Activated CD4-positive, alpha-beta T cell treated with anti-CD3 and anti-CD28 coated beads for 36 hours (primary cell): ENCODE measurements at regions not wholly inside any gene's neighbourhood (a gene's known extent, or its start where the extent isn't known, plus 50 kb on each side); places are given as distances from the start of the nearest gene placed in this dataset.

Source experiments
- ATAC-seq: fragments of 200-7000 bp; cut with Tn5 transposase; one replicate; pipeline ENCODE4 v1.10.0; 2021; ENCODE audit warnings: mild to moderate bottlenecking, moderate library complexity
- CTCF ChIA-PET: fragments of 350-600 bp; sonication (Branson Sonifier 250); formaldehyde crosslinking; loops from one replicate; lab custom pipeline; 2021; ENCODE audit warnings: antibody characterized with exemption; lab: Charles Lee
- POLR2A ChIA-PET: fragments of 350-600 bp; sonication (Branson Sonifier 250); formaldehyde crosslinking; loops from one replicate; lab custom pipeline; 2021; ENCODE audit warnings: antibody characterized with exemption, inconsistent platforms; lab: Charles Lee
- DNase-seq: peaks from one replicate; pipeline ENCODE4 v3.0.0-alpha.2; 2020
- H3K27ac Mint-ChIP-seq: one replicate; pipeline ENCODE4 v1.8.0; 2021; ENCODE audit warnings: mixed read lengths
- H3K27me3 Mint-ChIP-seq: one replicate; pipeline ENCODE4 v1.8.0; 2021; ENCODE audit warnings: mixed read lengths
- H3K36me3 Mint-ChIP-seq: one replicate; pipeline ENCODE4 v1.8.0; 2021; ENCODE audit warnings: low read depth, mixed read lengths
- H3K4me1 Mint-ChIP-seq: one replicate; pipeline ENCODE4 v1.8.0; 2021; ENCODE audit warnings: mixed read lengths
- H3K4me3 Mint-ChIP-seq: one replicate; pipeline ENCODE4 v1.8.0; 2021; ENCODE audit warnings: mild to moderate bottlenecking, moderate library complexity, mixed read lengths
- H3K9me3 Mint-ChIP-seq: one replicate; pipeline ENCODE4 v1.8.0; 2021; ENCODE audit warnings: low read depth, mixed read lengths
- intact Hi-C, 2 experiments: fragments of 100-400 bp; cut with DNase I in 1 of 2; cut with micrococcal nuclease in 1 of 2; formaldehyde crosslinking; loops; one replicate each; pipeline versions ENCODE4 v1.14.2 to v1.15.1; 2022 to 2024; cut with DNase I, micrococcal nuclease

DNA sequence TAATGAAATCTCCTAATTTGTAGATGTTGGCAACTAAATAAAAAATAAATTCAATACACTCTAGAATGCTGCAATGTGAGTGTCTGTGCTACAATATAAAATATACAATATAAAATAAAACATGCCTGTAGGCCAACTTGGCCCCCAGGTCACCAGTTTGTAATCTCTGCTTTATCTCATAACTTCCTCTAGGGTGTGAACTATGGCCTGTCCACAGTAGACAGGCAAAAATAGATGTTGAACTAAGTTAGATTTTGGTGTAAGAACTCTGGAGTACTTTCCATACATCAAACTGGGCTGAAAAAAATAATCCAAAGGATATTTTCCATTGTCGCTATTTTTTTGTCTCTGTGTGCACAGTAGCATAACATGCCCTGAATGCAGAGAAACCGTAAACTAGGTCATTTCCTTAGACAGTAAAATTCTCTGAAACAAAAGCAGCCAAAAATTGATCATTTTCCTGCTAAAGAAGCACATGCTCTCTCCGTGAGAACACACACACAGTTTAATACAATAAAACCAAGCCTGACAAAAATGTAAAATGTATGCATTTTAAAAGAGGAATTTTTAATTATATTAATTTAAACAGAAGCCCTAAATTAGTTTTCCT, 98.5 kb upstream of the ZFP64 start:
- DNase-seq: no peak
- no peaks in the 10 kb centered on the region for H3K36me3 Mint-ChIP-seq
- H3K4me1 Mint-ChIP-seq: peaks cover 4% of the 10 kb centered on the region
- H3K9me3 Mint-ChIP-seq: peaks cover 2% of the 10 kb centered on the region
- intact Hi-C loops: no loop called here
- no peak for ATAC-seq
- no peak overlapping the region for H3K4me3 Mint-ChIP-seq
- ChIA-PET CTCF (interaction anchor here (1.0 kb wide), 1 partner anchor 11 kb away, joined by 4 read pairs; no protein-coding TSS in a partner anchor), POLR2A (interaction anchor here (0.5 kb wide), 1 partner anchor 35 kb away, joined by 4 read pairs; no protein-coding TSS in a partner anchor)
- peaks cover 4% of the 10 kb centered on the region for H3K27me3 Mint-ChIP-seq
- no peak overlapping the region for H3K27ac Mint-ChIP-seq

DNA sequence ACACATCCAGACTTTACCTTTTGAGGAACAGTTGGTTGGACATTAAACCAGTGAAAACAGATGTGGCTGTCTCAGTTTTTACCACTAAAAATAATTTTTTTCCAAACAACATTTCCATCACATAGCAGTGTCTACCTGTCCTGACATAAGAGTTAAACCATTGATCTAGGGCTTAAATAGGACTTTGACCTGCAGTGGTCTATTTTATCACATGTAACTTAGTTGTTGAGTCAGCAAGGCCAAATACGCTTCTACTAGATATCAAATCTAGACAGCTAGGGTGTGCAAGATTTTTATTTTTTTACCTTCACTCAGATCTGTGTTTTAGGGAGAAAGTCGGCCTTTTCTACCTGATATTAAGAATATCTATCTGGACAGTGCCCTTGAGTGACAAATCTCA, 88.8 kb upstream of the ZFP64 start:
- ChIA-PET CTCF (interaction anchor here (0.5 to 0.9 kb wide), 4 partner anchors 8 to 376 kb away, joined by 3 to 4 read pairs (median 4); no protein-coding TSS in a partner anchor), POLR2A (no interaction called here)
- DNase-seq (no peak), ATAC-seq (no peak)
- Mint-ChIP-seq H3K9me3 (no peaks in the 10 kb centered on the region), H3K27ac (no peak overlapping the region), H3K27me3 (peaks cover 6% of the 10 kb centered on the region), H3K36me3 (no peaks in the 10 kb centered on the region), H3K4me1 (no peaks in the 10 kb centered on the region), H3K4me3 (no peak overlapping the region)
- intact Hi-C loops: no loop called here

DNA sequence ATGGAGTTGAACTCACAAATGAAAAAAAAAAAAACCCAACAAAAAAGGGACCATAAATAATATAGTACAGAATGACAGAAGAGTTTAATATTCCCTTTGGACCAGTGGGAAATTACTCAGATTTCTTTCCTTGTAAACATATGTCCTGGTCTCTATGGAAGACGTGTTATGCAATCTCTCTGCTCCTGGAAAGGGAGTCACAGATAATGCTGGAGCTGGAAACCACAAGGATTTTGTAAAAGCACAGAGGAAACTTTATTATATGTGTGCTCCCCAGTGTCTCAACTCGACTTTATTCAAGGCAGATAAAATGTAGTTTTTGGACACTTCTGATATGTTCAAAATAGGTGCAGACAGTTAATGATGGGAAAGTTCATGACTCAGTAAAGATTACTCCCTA, 88.1 kb upstream of the ZFP64 start:
- Mint-ChIP-seq H3K27ac (no peak overlapping the region), H3K36me3 (no peaks in the 10 kb centered on the region), H3K4me3 (no peak overlapping the region), H3K27me3 (peaks cover 6% of the 10 kb centered on the region), H3K4me1 (no peaks in the 10 kb centered on the region), H3K9me3 (no peaks in the 10 kb centered on the region)
- POLR2A ChIA-PET: interaction anchor here (0.6 kb wide), 1 partner anchor 431 kb away, joined by 3 read pairs; no protein-coding TSS in a partner anchor
- intact Hi-C loops: no loop called here
- DNase-seq (no peak), ATAC-seq (no peak)
- CTCF ChIA-PET: interaction anchor here (0.9 kb wide), 1 partner anchor 9 kb away, joined by 4 read pairs; no protein-coding TSS in a partner anchor

DNA sequence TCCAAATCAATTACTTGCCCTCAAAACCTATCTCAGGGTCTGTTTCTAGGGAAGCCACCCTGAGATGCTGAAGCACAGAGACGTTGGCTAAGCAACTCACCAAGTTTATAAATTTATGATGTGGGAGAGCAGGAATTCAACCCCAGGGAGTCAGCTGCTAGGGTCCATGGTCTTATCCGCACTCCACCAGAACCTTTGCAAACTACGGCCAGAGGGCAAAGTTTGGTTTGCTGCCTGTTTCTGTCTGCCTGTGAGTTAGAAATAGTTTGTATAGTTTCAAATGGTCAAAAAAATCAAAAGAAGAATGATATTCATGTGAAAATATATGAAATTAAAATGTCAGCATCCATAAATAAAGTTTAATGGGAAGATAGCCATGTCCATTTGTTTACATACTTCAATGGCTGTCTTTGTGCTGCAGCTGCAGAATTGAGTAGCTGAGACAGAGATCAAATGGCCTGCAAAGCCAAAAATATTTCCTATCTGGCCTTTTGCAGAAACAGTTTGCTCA, 83.7 kb upstream of the ZFP64 start:
- Mint-ChIP-seq H3K9me3 (no peaks in the 10 kb centered on the region), H3K27ac (no peak overlapping the region), H3K4me1 (no peaks in the 10 kb centered on the region), H3K27me3 (peaks cover 3% of the 10 kb centered on the region), H3K36me3 (no peaks in the 10 kb centered on the region), H3K4me3 (no peak overlapping the region)
- ATAC-seq: no peak
- intact Hi-C loops: no loop called here
- DNase-seq: no peak
- CTCF ChIA-PET: interaction anchor here (0.7 to 1.2 kb wide), 2 partner anchors 37 to 38 kb away, joined by 3 to 4 read pairs; no protein-coding TSS in a partner anchor
- POLR2A ChIA-PET: no interaction called here

DNA sequence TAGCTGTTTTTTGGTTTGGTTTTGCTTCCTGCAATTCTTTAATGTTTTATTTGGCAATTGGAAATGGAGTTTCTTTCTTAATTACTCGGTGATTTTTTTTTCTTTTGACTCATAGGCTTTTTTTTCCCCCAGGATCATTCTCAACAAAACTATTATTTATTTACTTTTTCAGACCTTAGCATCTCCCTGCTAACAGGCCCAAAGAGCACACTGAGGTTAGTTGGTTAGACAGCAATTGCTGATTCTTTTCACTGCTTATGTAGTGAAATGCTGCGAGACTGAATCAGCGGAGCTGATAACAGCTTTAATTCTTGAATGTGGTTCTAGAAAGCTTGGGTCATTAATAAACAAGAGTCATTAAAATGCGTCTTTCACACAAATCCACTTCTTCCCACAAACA, 79.1 kb upstream of the ZFP64 start:
- Mint-ChIP-seq H3K9me3 (no peaks in the 10 kb centered on the region), H3K4me3 (no peak overlapping the region), H3K4me1 (no peaks in the 10 kb centered on the region), H3K36me3 (no peaks in the 10 kb centered on the region), H3K27ac (no peak overlapping the region), H3K27me3 (peaks cover 5% of the 10 kb centered on the region)
- ChIA-PET CTCF (interaction anchor here (0.7 to 1.1 kb wide), 3 partner anchors 10 to 78 kb away, joined by 3 read pairs; no protein-coding TSS in a partner anchor), POLR2A (no interaction called here)
- intact Hi-C loops: no loop called here
- DNase-seq: no peak
- ATAC-seq: no peak

DNA sequence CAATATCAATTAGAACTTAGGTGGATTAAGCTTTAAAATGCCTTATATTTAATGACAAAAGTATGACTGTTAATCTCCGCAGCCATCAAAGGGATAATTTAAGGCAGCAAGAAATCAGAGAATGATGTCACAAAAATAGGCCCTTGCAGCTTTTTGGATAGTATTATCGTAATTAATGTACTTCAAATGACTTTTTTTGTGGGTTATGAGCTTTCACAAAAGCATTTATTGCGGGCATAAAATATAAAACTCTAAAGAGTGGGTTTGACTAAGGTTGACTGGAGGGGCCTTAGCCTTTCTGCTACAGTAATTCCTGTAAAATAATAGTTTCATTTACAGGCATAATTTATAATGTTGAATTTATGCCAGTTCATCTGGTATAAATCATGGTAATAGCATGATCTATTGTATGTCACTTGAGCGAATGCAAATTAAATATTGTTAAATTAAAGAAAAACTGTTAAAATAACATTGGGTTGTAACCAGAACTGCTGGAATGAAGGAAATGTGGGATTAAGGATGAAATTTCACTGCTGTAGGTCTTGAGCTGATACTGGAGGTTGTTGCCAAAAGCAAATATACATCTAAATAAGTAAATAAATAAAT, 78.5 kb upstream of the ZFP64 start:
- intact Hi-C loops: no loop called here
- ChIA-PET POLR2A (no interaction called here), CTCF (interaction anchor here (0.6 to 1.1 kb wide), 4 partner anchors 10 to 312 kb away, joined by 3 read pairs; no protein-coding TSS in a partner anchor)
- Mint-ChIP-seq H3K27ac (no peak overlapping the region), H3K4me3 (no peak overlapping the region), H3K36me3 (no peaks in the 10 kb centered on the region), H3K9me3 (no peaks in the 10 kb centered on the region), H3K27me3 (peaks cover 10% of the 10 kb centered on the region), H3K4me1 (no peaks in the 10 kb centered on the region)
- DNase-seq (no peak), ATAC-seq (no peak)

DNA sequence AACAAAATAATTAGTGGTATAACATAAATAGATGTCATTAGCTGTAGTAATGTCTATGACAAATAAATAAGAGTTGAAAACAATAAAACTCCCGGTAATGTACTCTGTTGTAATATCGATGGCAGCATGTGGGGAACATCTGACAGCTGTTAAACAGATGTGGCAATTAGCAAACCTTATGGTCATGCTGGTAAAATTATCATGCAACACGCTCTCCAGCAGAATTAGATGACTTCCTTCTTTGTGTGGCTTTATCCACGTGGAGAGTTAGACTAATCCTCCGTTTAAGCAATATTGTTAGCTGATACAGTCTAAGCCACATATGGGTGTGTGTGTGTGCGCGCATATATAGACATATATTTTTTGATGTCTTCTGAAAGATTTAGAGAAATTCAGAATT, 77.7 kb upstream of the ZFP64 start:
- intact Hi-C loops: no loop called here

DNA sequence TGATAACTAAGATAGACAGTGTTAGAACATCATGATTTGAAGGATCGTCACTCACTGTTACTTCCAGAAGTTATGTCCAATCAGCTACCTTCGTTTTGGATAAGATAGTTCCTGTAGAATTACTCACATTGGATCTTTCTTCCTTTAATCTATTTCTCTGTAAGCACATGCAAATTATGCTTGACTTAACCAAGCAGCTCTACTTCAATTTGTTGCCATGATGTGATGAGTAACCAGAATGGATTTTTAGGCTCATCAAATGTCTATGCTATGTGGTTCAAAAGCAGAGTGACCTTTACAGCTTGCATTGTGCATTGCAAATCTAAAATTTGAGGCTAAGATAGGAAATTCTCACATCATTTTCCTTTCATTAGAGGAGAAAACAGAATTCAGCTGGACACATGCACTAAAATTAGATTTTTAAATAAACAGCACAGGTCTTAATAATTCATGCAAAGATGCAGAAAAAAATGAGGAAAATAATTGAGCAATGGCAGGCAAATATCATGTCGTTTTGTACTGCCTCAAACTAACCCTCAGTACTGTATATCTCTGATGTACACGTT, 76.7 kb upstream of the ZFP64 start:
- POLR2A ChIA-PET: no interaction called here
- CTCF ChIA-PET: interaction anchor here (0.8 kb wide), 1 partner anchor 44 kb away, joined by 3 read pairs; no protein-coding TSS in a partner anchor
- Mint-ChIP-seq H3K9me3 (no peaks in the 10 kb centered on the region), H3K4me3 (no peak overlapping the region), H3K27ac (no peak overlapping the region), H3K27me3 (peaks cover 15% of the 10 kb centered on the region), H3K4me1 (no peaks in the 10 kb centered on the region), H3K36me3 (no peaks in the 10 kb centered on the region)
- ATAC-seq (no peak), DNase-seq (no peak)
- intact Hi-C loops: no loop called here

More for the DNA sequence above, 77.7 kb upstream of the ZFP64 start:
- no peaks in the 10 kb centered on the region for H3K36me3 Mint-ChIP-seq
- no peak for DNase-seq
- peaks cover 12% of the 10 kb centered on the region for H3K27me3 Mint-ChIP-seq
- H3K4me3 Mint-ChIP-seq: no peak overlapping the region
- no peak overlapping the region for H3K27ac Mint-ChIP-seq
- ATAC-seq: no peak
- CTCF ChIA-PET: interaction anchor here (0.6 to 1.1 kb wide), 2 partner anchors 9 to 313 kb away, joined by 3 read pairs; no protein-coding TSS in a partner anchor
- no peaks in the 10 kb centered on the region for H3K4me1 Mint-ChIP-seq
- POLR2A ChIA-PET: no interaction called here
- no peaks in the 10 kb centered on the region for H3K9me3 Mint-ChIP-seq

DNA sequence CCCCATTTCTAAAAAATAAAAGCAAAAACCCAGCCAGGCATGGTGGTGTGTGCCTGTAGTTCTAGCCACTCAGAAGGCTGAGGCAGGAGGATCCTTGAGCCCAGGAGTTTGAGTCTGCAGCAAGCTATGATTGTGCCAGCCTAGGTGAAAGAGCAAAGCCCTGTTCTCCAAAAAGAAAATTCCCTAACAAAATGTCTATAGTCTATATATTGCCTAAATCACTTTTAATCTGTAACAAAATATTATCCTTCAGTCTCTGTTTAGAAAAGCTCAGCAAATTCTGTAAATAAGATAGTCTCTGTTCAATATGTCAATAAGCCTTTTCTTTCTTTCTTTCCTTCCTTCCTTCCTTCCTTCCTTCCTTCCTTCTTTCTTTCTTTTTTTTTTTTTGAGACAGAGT, 75.8 kb upstream of the ZFP64 start:
- Mint-ChIP-seq H3K27ac (no peak overlapping the region), H3K4me1 (no peaks in the 10 kb centered on the region), H3K27me3 (peaks cover 18% of the 10 kb centered on the region), H3K36me3 (no peaks in the 10 kb centered on the region), H3K4me3 (no peak overlapping the region), H3K9me3 (no peaks in the 10 kb centered on the region)
- no peak for ATAC-seq
- CTCF ChIA-PET: interaction anchor here (1.1 kb wide), 1 partner anchor 76 kb away, joined by 3 read pairs; the partner anchor contains the start of gene ZFP64
- DNase-seq: no peak
- POLR2A ChIA-PET: no interaction called here
- intact Hi-C loops: no loop called here

DNA sequence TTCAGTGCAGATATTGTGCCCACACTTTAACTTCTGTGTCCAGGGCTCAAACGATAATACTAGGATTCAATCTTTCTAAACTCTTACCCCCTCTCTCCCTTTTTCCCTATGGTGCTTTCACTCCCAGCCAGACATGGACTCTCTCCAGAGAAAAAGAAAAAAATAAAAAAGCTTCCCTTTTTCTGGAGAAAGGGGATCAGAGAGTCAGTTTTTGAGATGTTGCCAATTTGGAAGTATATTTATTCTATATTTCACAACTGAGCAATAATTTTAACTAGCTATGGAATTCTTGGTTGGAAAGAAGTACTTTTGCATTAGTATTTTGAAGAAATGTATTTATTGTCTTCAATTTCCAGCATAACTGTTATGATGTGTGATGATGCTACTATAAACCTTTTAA, 72.2 kb upstream of the ZFP64 start:
- intact Hi-C loops: no loop called here
- ATAC-seq (no peak), DNase-seq (no peak)
- no peak overlapping the region for H3K27ac Mint-ChIP-seq
- POLR2A ChIA-PET: no interaction called here
- H3K36me3 Mint-ChIP-seq: no peaks in the 10 kb centered on the region
- peaks cover 16% of the 10 kb centered on the region for H3K27me3 Mint-ChIP-seq
- H3K4me3 Mint-ChIP-seq: no peak overlapping the region
- no peaks in the 10 kb centered on the region for H3K4me1 Mint-ChIP-seq
- CTCF ChIA-PET: interaction anchor here (0.6 to 0.7 kb wide), 3 partner anchors 16 to 1104 kb away, joined by 3 read pairs; no protein-coding TSS in a partner anchor
- H3K9me3 Mint-ChIP-seq: peaks cover under 1% of the 10 kb centered on the region

DNA sequence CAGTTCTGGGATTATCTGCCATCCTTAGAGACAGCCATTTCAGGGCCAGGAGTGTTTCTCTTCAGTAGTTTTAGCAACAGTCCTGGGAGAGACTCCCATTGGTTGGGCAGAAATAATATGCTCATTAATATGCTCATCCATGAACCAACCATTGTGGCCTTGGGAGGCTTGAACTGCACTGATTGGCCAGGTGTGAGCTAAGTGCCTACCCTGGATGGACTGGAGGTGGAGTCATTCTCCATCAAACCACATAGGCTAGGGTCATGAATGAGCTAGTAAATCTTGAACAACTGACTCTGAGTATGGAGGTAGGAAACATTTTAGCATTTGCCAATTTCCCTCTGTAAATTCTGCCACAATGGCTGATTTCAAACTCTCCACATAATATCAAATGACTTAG, 70.2 kb upstream of the ZFP64 start:
- H3K4me3 Mint-ChIP-seq: no peak overlapping the region
- ChIA-PET POLR2A (no interaction called here), CTCF (no interaction called here)
- intact Hi-C loops: no loop called here
- H3K36me3 Mint-ChIP-seq: no peaks in the 10 kb centered on the region
- peaks cover 18% of the 10 kb centered on the region for H3K27me3 Mint-ChIP-seq
- no peak for DNase-seq
- no peaks in the 10 kb centered on the region for H3K4me1 Mint-ChIP-seq
- no peak overlapping the region for H3K27ac Mint-ChIP-seq
- no peak for ATAC-seq
- H3K9me3 Mint-ChIP-seq: peaks cover 4% of the 10 kb centered on the region
